PC-9 (cell line): ENCODE measurements at regions not wholly inside any gene's neighbourhood (a gene's known extent, or its start where the extent isn't known, plus 50 kb on each side); places are given as distances from the start of the nearest gene placed in this dataset.

Experiments used
- BruUV-seq: library from RNA; stranded (reverse); fragments of 400-500 nt; replicated peaks from 2 replicates; lab custom pipeline; 2021; lab: Mats Ljungman, UMichigan
- CTCF ChIA-PET: fragments of 300-600 bp; sonication (Branson Sonifier 250); formaldehyde crosslinking; loops from one replicate; lab custom pipeline; 2022; ENCODE audit warnings: antibody characterized with exemption; lab: Charles Lee
- POLR2A ChIA-PET: fragments of 300-600 bp; sonication (Branson Sonifier 250); formaldehyde crosslinking; loops from one replicate; lab custom pipeline; 2022; ENCODE audit warnings: antibody characterized with exemption; ENCODE audit not compliant: unreplicated experiment; lab: Charles Lee
- DNase-seq, 2 experiments: peaks; one replicate each; pipeline versions ENCODE4 v3.0.0 to v3.0.0-alpha.2; 2015 to 2022; ENCODE audit warnings: mixed read lengths in 1 of 2
- H2AFZ ChIP-seq: fragments of 200-600 bp; sonication (generic); 2 replicates; pipeline ENCODE4 v1.8.1; 2017; ENCODE audit warnings: antibody characterized with exemption
- H3F3A ChIP-seq: fragments of 200-600 bp; sonication (generic); 2 replicates; pipeline ENCODE4 v1.8.1; 2017; ENCODE audit warnings: antibody characterized with exemption, mild to moderate bottlenecking, low read depth; ENCODE audit not compliant: insufficient read depth
- H3K27ac ChIP-seq: fragments of 200-600 bp; sonication (generic); 2 replicates; pipeline ENCODE4 v1.6.1; 2016; ENCODE audit warnings: mixed run types
- H3K27me3 ChIP-seq: fragments of 200-600 bp; sonication (generic); 2 replicates; pipeline ENCODE4 v1.6.1; 2016; ENCODE audit warnings: low read depth, mixed run types; ENCODE audit not compliant: insufficient read depth
- H3K36me3 ChIP-seq: fragments of 200-600 bp; sonication (generic); 2 replicates; pipeline ENCODE4 v1.6.1; 2016; ENCODE audit warnings: low read depth, mixed run types
- H3K4me1 ChIP-seq: fragments of 200-600 bp; sonication (generic); replicated peaks from 2 replicates; pipeline ENCODE4 v1.6.1; 2016; ENCODE audit warnings: mixed run types; ENCODE audit not compliant: insufficient read depth
- H3K4me2 ChIP-seq: fragments of 200-600 bp; sonication (generic); 2 replicates; pipeline ENCODE4 v1.6.1; 2017; ENCODE audit warnings: mixed run types
- H3K4me3 ChIP-seq: fragments of 200-600 bp; sonication (generic); 2 replicates; pipeline ENCODE4 v1.6.1; 2016; ENCODE audit warnings: mixed run types
- H3K79me2 ChIP-seq: fragments of 200-600 bp; sonication (generic); 2 replicates; pipeline ENCODE4 v1.6.1; 2017; ENCODE audit warnings: low read depth, mixed run types
- H3K9me2 ChIP-seq: fragments of 200-600 bp; sonication (generic); 2 replicates; pipeline ENCODE4 v1.8.1; 2017; ENCODE audit warnings: mild to moderate bottlenecking; ENCODE audit not compliant: insufficient read depth
- H3K9me3 ChIP-seq: fragments of 200-600 bp; sonication (generic); 2 replicates; pipeline ENCODE4 v1.8.1; 2016; ENCODE audit warnings: low read depth; ENCODE audit not compliant: insufficient read depth
- H4K20me1 ChIP-seq: fragments of 200-600 bp; sonication (generic); 2 replicates; pipeline ENCODE4 v1.8.1; 2017; ENCODE audit not compliant: insufficient read depth
- CTCF ChIP-seq: fragments of 200-600 bp; sonication (generic); conservative IDR thresholded peaks from 2 replicates; pipeline ENCODE4 v1.6.1; 2017; ENCODE audit warnings: mixed run types, antibody characterized with exemption, mild to moderate bottlenecking, moderate library complexity
- EZH2 ChIP-seq: fragments of 200-600 bp; sonication (generic); IDR thresholded peaks from 2 replicates; pipeline ENCODE4 v1.8.0; 2017; ENCODE audit warnings: antibody characterized with exemption, low read depth
- intact Hi-C: fragments of 100-400 bp; cut with micrococcal nuclease; formaldehyde crosslinking; loops from one replicate; pipeline ENCODE4 v1.10.0; 2022; ENCODE audit not compliant: unreplicated experiment

- Histone ChIP-seq H3K27me3 (peaks cover 23% of the 10 kb centered on the region), H3K4me2 (no peak overlapping the region), H3K79me2 (no peaks in the 10 kb centered on the region), H3K27ac (no peak overlapping the region), H3K4me1 (no peaks in the 10 kb centered on the region), H3K4me3 (no peak overlapping the region), H3K36me3 (no peaks in the 10 kb centered on the region), H3F3A (no peaks in the 10 kb centered on the region), H4K20me1 (no peaks in the 10 kb centered on the region), H2AFZ (no peak overlapping the region), H3K9me3 (no peaks in the 10 kb centered on the region), H3K9me2 (no peaks in the 10 kb centered on the region)
- CTCF ChIA-PET = no interaction called here
- intact Hi-C loops = no loop called here
- no TSS peak for BruUV-seq
- POLR2A ChIA-PET = no interaction called here
- no peak for DNase-seq
- TF ChIP-seq CTCF (no peak), EZH2 (no peak)
These were observed 84.0 kb upstream of the CACNA2D3 start for GRCh38 chr3:54038391-54038790.

GRCh38 chr3:54036543-54036942 lies 85.8 kb upstream of the CACNA2D3 start:
- intact Hi-C loops = no loop called here
- no TSS peak for BruUV-seq
- Histone ChIP-seq H3K4me2 (no peak overlapping the region), H3K9me2 (no peaks in the 10 kb centered on the region), H4K20me1 (no peaks in the 10 kb centered on the region), H3K27me3 (peaks cover 29% of the 10 kb centered on the region), H3K36me3 (no peaks in the 10 kb centered on the region), H3K4me3 (no peak overlapping the region), H3F3A (no peaks in the 10 kb centered on the region), H3K4me1 (no peaks in the 10 kb centered on the region), H3K27ac (no peak overlapping the region), H3K79me2 (no peaks in the 10 kb centered on the region), H3K9me3 (no peaks in the 10 kb centered on the region), H2AFZ (no peak overlapping the region)
- ChIA-PET POLR2A (no interaction called here), CTCF (no interaction called here)
- no peak for TF ChIP-seq CTCF
- no peak for TF ChIP-seq EZH2
- DNase-seq = no peak

- no peaks in the 10 kb centered on the region for H3F3A ChIP-seq
- CTCF ChIA-PET = no interaction called here
- H3K4me2 ChIP-seq = no peak overlapping the region
- intact Hi-C loops = no loop called here
- DNase-seq = no peak
- H3K9me2 ChIP-seq = no peaks in the 10 kb centered on the region
- no peaks in the 10 kb centered on the region for H3K4me1 ChIP-seq
- POLR2A ChIA-PET = no interaction called here
- BruUV-seq = no TSS peak
- H2AFZ ChIP-seq = no peak overlapping the region
- TF ChIP-seq CTCF (no peak), EZH2 (no peak)
- no peak overlapping the region for H3K4me3 ChIP-seq
- H4K20me1 ChIP-seq = no peaks in the 10 kb centered on the region
- H3K9me3 ChIP-seq = no peaks in the 10 kb centered on the region
- no peak overlapping the region for H3K27ac ChIP-seq
- H3K79me2 ChIP-seq = no peaks in the 10 kb centered on the region
- H3K27me3 ChIP-seq = peaks cover 29% of the 10 kb centered on the region
- H3K36me3 ChIP-seq = no peaks in the 10 kb centered on the region
These were observed 87.4 kb upstream of the CACNA2D3 start for GRCh38 chr3:54034971-54035370.
